GM23248 (cell line): ENCODE measurements at regions not wholly inside any gene's neighbourhood (a gene's known extent, or its start where the extent isn't known, plus 50 kb on each side); places are given as distances from the start of the nearest gene placed in this dataset.

Experiments
- DNase-seq: peaks from one replicate; pipeline ENCODE4 v3.0.0-alpha.2; 2015
- H2AFZ ChIP-seq: fragments of 200-600 bp; sonication (generic); 2 replicates; pipeline ENCODE4 v1.6.1; 2016; ENCODE audit warnings: antibody characterized with exemption
- H3F3A ChIP-seq: fragments of 200-600 bp; sonication (generic); 2 replicates; pipeline ENCODE4 v1.6.1; 2016; ENCODE audit warnings: mild to moderate bottlenecking, antibody characterized with exemption, mixed run types; ENCODE audit not compliant: insufficient read depth
- H3K27ac ChIP-seq: fragments of 200-600 bp; sonication (generic); 2 replicates; pipeline ENCODE4 v1.5.1; 2016; ENCODE audit warnings: mild to moderate bottlenecking
- H3K27me3 ChIP-seq: fragments of 200-600 bp; sonication (generic); replicated peaks from 2 replicates; pipeline ENCODE4 v1.6.1; 2016; ENCODE audit warnings: mild to moderate bottlenecking; ENCODE audit not compliant: insufficient read depth
- H3K36me3 ChIP-seq: fragments of 200-600 bp; sonication (generic); 2 replicates; pipeline ENCODE4 v1.6.1; 2016; ENCODE audit warnings: low read depth, mild to moderate bottlenecking
- H3K4me1 ChIP-seq: fragments of 200-600 bp; sonication (generic); 2 replicates; pipeline ENCODE4 v1.6.1; 2016; ENCODE audit warnings: mild to moderate bottlenecking; ENCODE audit not compliant: insufficient read depth
- H3K4me2 ChIP-seq: fragments of 200-600 bp; sonication (generic); one replicate; pipeline ENCODE4 v1.6.1; 2016; ENCODE audit warnings: mild to moderate bottlenecking; ENCODE audit not compliant: unreplicated experiment
- H3K4me3 ChIP-seq: fragments of 200-600 bp; sonication (generic); 2 replicates; pipeline ENCODE4 v1.5.1; 2016; ENCODE audit warnings: mild to moderate bottlenecking
- H3K79me2 ChIP-seq: fragments of 200-600 bp; sonication (generic); 2 replicates; pipeline ENCODE4 v1.6.1; 2016; ENCODE audit warnings: mild to moderate bottlenecking; ENCODE audit not compliant: insufficient read depth
- H3K9ac ChIP-seq: fragments of 200-600 bp; sonication (generic); 2 replicates; pipeline ENCODE4 v1.6.1; 2016; ENCODE audit warnings: mild to moderate bottlenecking
- H3K9me2 ChIP-seq: fragments of 200-600 bp; sonication (generic); 2 replicates; pipeline ENCODE4 v1.6.1; 2016; ENCODE audit warnings: mixed run types, mild to moderate bottlenecking, moderate library complexity; ENCODE audit not compliant: insufficient read depth
- H3K9me3 ChIP-seq: fragments of 200-600 bp; sonication (generic); one replicate; pipeline ENCODE4 v1.6.1; 2017; ENCODE audit warnings: low read depth
- H4K20me1 ChIP-seq: fragments of 200-600 bp; sonication (generic); 2 replicates; pipeline ENCODE4 v1.6.0; 2016; ENCODE audit not compliant: insufficient read depth
- EZH2 ChIP-seq: fragments of 200-600 bp; sonication (generic); IDR thresholded peaks from 2 replicates; pipeline ENCODE4 v1.6.1; 2018; ENCODE audit warnings: antibody characterized with exemption, mild to moderate bottlenecking; ENCODE audit not compliant: insufficient read depth, poor library complexity, severe bottlenecking
- EZH2phosphoT487 ChIP-seq: fragments of 200-600 bp; sonication (generic); IDR thresholded peaks from 2 replicates; pipeline ENCODE4 v1.6.1; 2018; ENCODE audit warnings: antibody characterized with exemption, moderate library complexity, mild to moderate bottlenecking, low read depth; ENCODE audit not compliant: insufficient read depth
- WGBS, 2 experiments: methylation state at CpG; one replicate each; pipeline ENCODE4 v1.1.6; 2015 to 2017; ENCODE audit warnings: low lambda C conversion rate in 2 of 2, low coverage in 1 of 2; ENCODE audit errors: missing lambda C conversion rate in 2 of 2; 5-methylcytosine and 5-hydroxymethylcytosine counted together
- in situ Hi-C: fragments of 300-500 bp; cut with MboI; formaldehyde crosslinking; loops from 2 replicates; pipeline ENCODE4 v1.15.0; 2020

- no peaks in the 10 kb centered on the region for H3K36me3 ChIP-seq
- H3K4me1 ChIP-seq, result no peaks in the 10 kb centered on the region
- H3K4me2 ChIP-seq, result no peak overlapping the region
- no peak overlapping the region for H3K9ac ChIP-seq
- no peak overlapping the region for H2AFZ ChIP-seq
- in situ Hi-C loops, result loop anchor here (25.0 kb wide), 1 partner anchor 914 kb away; the partner anchor contains the start of gene EBF3
- no peaks in the 10 kb centered on the region for H3F3A ChIP-seq
- no peaks in the 10 kb centered on the region for H3K27me3 ChIP-seq
- no peak overlapping the region for H3K27ac ChIP-seq
- H3K4me3 ChIP-seq, result no peak overlapping the region
- DNase-seq, result no peak
- H4K20me1 ChIP-seq, result no peaks in the 10 kb centered on the region
- no peaks in the 10 kb centered on the region for H3K79me2 ChIP-seq
- H3K9me3 ChIP-seq, result no peaks in the 10 kb centered on the region
- WGBS, 2 experiments, result 66 to 78% methylated on average over 10 to 12 of the region's 12 CpGs
- TF ChIP-seq EZH2, result no peak
- TF ChIP-seq EZH2phosphoT487, result no peak
- no peaks in the 10 kb centered on the region for H3K9me2 ChIP-seq
Observed at GRCh38 chr10:129048513-129048912, 418.5 kb upstream of the MGMT start.

DNA sequence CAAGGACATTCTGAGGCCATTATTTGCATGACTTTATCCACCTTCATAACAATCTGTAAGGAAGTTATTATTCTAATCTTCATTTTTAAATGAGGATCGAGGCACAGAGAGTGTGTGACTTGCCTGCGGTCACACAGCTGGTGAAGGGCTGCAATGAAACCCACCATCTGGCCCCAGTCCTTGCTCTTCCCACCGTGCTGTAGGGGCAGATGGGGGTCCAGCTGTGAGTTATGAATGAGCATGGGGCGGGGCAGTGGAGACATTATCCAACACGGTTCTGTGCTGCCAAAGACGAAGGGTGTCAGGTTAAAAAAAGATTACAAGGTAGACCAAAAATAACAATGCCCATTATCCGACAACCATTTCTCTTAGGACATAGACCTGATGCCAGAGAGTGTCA is 417.5 kb upstream of the MGMT start:
- 48 to 49% methylated on average over 7 of the region's 7 CpGs for WGBS, 2 experiments
- Histone ChIP-seq H3K9me3 (no peaks in the 10 kb centered on the region), H3K9ac (no peak overlapping the region), H3K79me2 (no peaks in the 10 kb centered on the region), H2AFZ (no peak overlapping the region), H3K4me2 (no peak overlapping the region), H3K27me3 (no peaks in the 10 kb centered on the region), H3K4me3 (no peak overlapping the region), H3K9me2 (no peaks in the 10 kb centered on the region), H3K27ac (no peak overlapping the region), H3K4me1 (no peaks in the 10 kb centered on the region), H3F3A (no peaks in the 10 kb centered on the region), H4K20me1 (no peaks in the 10 kb centered on the region), H3K36me3 (no peaks in the 10 kb centered on the region)
- no peak for DNase-seq
- no peak for TF ChIP-seq EZH2phosphoT487
- no peak for TF ChIP-seq EZH2
- in situ Hi-C loops, result loop anchor here (25.0 kb wide), 1 partner anchor 913 kb away; the partner anchor contains the start of gene EBF3

GRCh38 chr10:129055225-129055624 is 411.8 kb upstream of the MGMT start:
- Histone ChIP-seq H3K9me2 (no peaks in the 10 kb centered on the region), H3K4me2 (no peak overlapping the region), H3K4me1 (no peaks in the 10 kb centered on the region), H3K9ac (no peak overlapping the region), H4K20me1 (no peaks in the 10 kb centered on the region), H3K79me2 (no peaks in the 10 kb centered on the region), H3K4me3 (no peak overlapping the region), H3K27ac (no peak overlapping the region), H3K9me3 (no peaks in the 10 kb centered on the region), H3K27me3 (no peaks in the 10 kb centered on the region), H3K36me3 (no peaks in the 10 kb centered on the region), H2AFZ (no peak overlapping the region), H3F3A (no peaks in the 10 kb centered on the region)
- TF ChIP-seq EZH2, result no peak
- no peak for TF ChIP-seq EZH2phosphoT487
- in situ Hi-C loops, result no loop called here
- no peak for DNase-seq
- 49% methylated on average over 9 of the region's 9 CpGs for WGBS, 2 experiments

DNA sequence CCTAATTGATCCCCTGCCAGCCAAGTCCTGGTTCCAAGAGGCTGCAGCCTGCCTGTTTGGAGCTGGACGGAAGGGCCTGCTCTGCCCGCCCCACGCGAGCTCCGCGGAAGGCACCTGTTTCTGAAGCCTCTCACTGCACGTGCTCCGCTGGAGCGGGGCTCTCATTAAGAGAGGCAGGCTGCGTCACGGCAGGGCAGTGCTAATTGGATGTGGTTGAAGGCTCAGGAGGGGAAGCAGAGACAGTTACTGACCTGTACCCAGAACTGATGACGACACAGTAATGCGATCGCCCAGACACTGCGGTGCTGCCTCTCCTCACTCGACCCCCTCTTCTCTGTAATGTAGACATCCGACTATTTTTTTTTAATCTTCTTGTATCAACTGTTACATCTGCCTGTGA is 411.1 kb upstream of the MGMT start:
- Histone ChIP-seq H4K20me1 (no peaks in the 10 kb centered on the region), H3K9me3 (no peaks in the 10 kb centered on the region), H2AFZ (no peak overlapping the region), H3K36me3 (no peaks in the 10 kb centered on the region), H3K4me1 (no peaks in the 10 kb centered on the region), H3K9ac (no peak overlapping the region), H3K27me3 (no peaks in the 10 kb centered on the region), H3K4me2 (no peak overlapping the region), H3K27ac (no peak overlapping the region), H3K4me3 (no peak overlapping the region), H3K79me2 (no peaks in the 10 kb centered on the region), H3F3A (no peaks in the 10 kb centered on the region), H3K9me2 (no peaks in the 10 kb centered on the region)
- in situ Hi-C loops, result no loop called here
- no peak for TF ChIP-seq EZH2phosphoT487
- TF ChIP-seq EZH2, result no peak
- WGBS, 2 experiments, result 70 to 76% methylated on average over 17 of the region's 17 CpGs
- DNase-seq, result no peak
